GM12878 (cell line): ENCODE measurements at regions not wholly inside any gene's neighbourhood (a gene's known extent, or its start where the extent isn't known, plus 50 kb on each side); places are given as distances from the start of the nearest gene placed in this dataset.

Source experiments
- ATAC-seq: fragments of 200-7000 bp; cut with Tn5 transposase; 3 replicates; pipeline ENCODE4 v1.9.1; 2020; ENCODE audit warnings: mild to moderate bottlenecking, moderate library complexity
- BruUV-seq: library from RNA; stranded (reverse); fragments of 400-500 nt; replicated peaks from 2 replicates; lab custom pipeline; 2021; lab: Mats Ljungman, UMichigan
- CTCF ChIA-PET: fragments of 300-600 bp; sonication (Branson Sonifier 250); formaldehyde crosslinking; extraction: SDS; loops from one replicate; lab custom pipeline; 2021; ENCODE audit warnings: inconsistent platforms; lab: Yijun Ruan, JAX
- POLR2A ChIA-PET: fragments of 350-600 bp; formaldehyde crosslinking; extraction: SDS; loops from one replicate; lab custom pipeline; 2021; ENCODE audit warnings: inconsistent platforms; lab: Charles Lee
- RAD21 ChIA-PET: fragments of 300-600 bp; sonication (Branson Sonifier 250); formaldehyde crosslinking; loops from one replicate; lab custom pipeline; 2023; ENCODE audit warnings: antibody characterized with exemption; ENCODE audit not compliant: unreplicated experiment; lab: Charles Lee
- SMC1A ChIA-PET: fragments of 300-600 bp; sonication (Branson Sonifier 250); formaldehyde crosslinking; loops from one replicate; lab custom pipeline; 2023; ENCODE audit not compliant: unreplicated experiment, uncharacterized antibody; lab: Charles Lee
- DNase-seq: peaks from one replicate; pipeline ENCODE4 v3.0.0-alpha.2; 2011; ENCODE audit warnings: low read depth, low spot score
- FAIRE-seq: peaks from 3 replicates; lab custom pipeline; 2011; peaks lifted over from hg19 to GRCh38; lab: Jason Lieb, UNC
- H2AFZ ChIP-seq: 2 replicates; pipeline ENCODE4 v1.6.0; 2011; ENCODE audit warnings: low read depth, low read length, control low read depth; ENCODE audit not compliant: control insufficient read depth
- H3K27ac ChIP-seq: 2 replicates; pipeline ENCODE4 v1.5.1; 2011; ENCODE audit warnings: control low read depth; ENCODE audit not compliant: control insufficient read depth, insufficient read depth
- H3K27me3 ChIP-seq, 2 experiments: replicated peaks in 1 of 2; 2 replicates each; pipeline versions ENCODE4 v1.6.0 to v1.6.1; 2011; ENCODE audit warnings: low read length in 1 of 2; ENCODE audit not compliant: control insufficient read depth in 2 of 2, insufficient read depth in 2 of 2
- H3K36me3 ChIP-seq, 2 experiments: 2 replicates each; pipeline ENCODE4 v1.5.1; 2011; ENCODE audit warnings: low read length in 1 of 2; ENCODE audit not compliant: control insufficient read depth in 2 of 2, insufficient read depth in 2 of 2
- H3K4me1 ChIP-seq: 2 replicates; pipeline ENCODE4 v1.6.1; 2011; ENCODE audit warnings: mild to moderate bottlenecking, low read length, moderate library complexity, mixed read lengths; ENCODE audit not compliant: control insufficient read depth, insufficient read depth
- H3K4me2 ChIP-seq: 2 replicates; pipeline ENCODE4 v1.6.0; 2011; ENCODE audit warnings: control low read depth; ENCODE audit not compliant: control insufficient read depth, insufficient read depth
- H3K4me3 ChIP-seq: fragments of 200-600 bp; sonication (generic); 2 replicates; pipeline ENCODE4 v1.5.1; 2016
- H3K79me2 ChIP-seq: 2 replicates; pipeline ENCODE4 v1.6.0; 2011; ENCODE audit warnings: low read length; ENCODE audit not compliant: control insufficient read depth, insufficient read depth
- H3K9ac ChIP-seq: 2 replicates; pipeline ENCODE4 v1.8.0; 2011; ENCODE audit warnings: low read length, control low read depth, mixed read lengths; ENCODE audit not compliant: control insufficient read depth, insufficient read depth
- H3K9me3 ChIP-seq: replicated peaks from 3 replicates; pipeline ENCODE4 v1.5.1; 2011; ENCODE audit warnings: mild to moderate bottlenecking, low read length; ENCODE audit not compliant: control insufficient read depth, insufficient read depth
- H4K20me1 ChIP-seq: 2 replicates; pipeline ENCODE4 v1.6.0; 2011; ENCODE audit not compliant: control insufficient read depth, insufficient read depth
- BACH1 ChIP-seq: fragments of 450-650 bp; IDR thresholded peaks from 2 replicates; pipeline ENCODE4 v1.6.1; 2017; ENCODE audit warnings: mild to moderate bottlenecking, borderline replicate concordance
- HDGF ChIP-seq: fragments of 450-650 bp; IDR thresholded peaks from 2 replicates; pipeline ENCODE4 v1.6.1; 2016; ENCODE audit warnings: antibody characterized with exemption
- KDM1A ChIP-seq: fragments of 200-600 bp; sonication (generic); IDR thresholded peaks from 2 replicates; pipeline ENCODE4 v1.6.1; 2016; ENCODE audit warnings: borderline replicate concordance
- PAX8 ChIP-seq: fragments of 450-650 bp; IDR thresholded peaks from 2 replicates; pipeline ENCODE4 v1.6.1; 2017; ENCODE audit warnings: mild to moderate bottlenecking, moderate library complexity
- RAD51 ChIP-seq: fragments of 450-650 bp; IDR thresholded peaks from 2 replicates; pipeline ENCODE4 v1.6.1; 2016; ENCODE audit warnings: moderate library complexity, mild to moderate bottlenecking, inconsistent platforms
- SRF ChIP-seq, 2 experiments: IDR thresholded peaks; 2 replicates each; pipeline ENCODE4 v1.6.1; 2011; ENCODE audit warnings: low read depth in 2 of 2, low read length in 2 of 2, mild to moderate bottlenecking in 1 of 2, moderate library complexity in 1 of 2
- STAT3 ChIP-seq: IDR thresholded peaks from 2 replicates; pipeline ENCODE4 v1.6.1; 2011; ENCODE audit warnings: low read depth, low read length, improper control_type of control experiment
- TBL1XR1 ChIP-seq: IDR thresholded peaks from 2 replicates; pipeline ENCODE4 v1.6.1; 2012; ENCODE audit warnings: low read depth, low read length, improper control_type of control experiment
- ZNF274 ChIP-seq: IDR thresholded peaks from one replicate; pipeline ENCODE4 v1.8.0; 2011; ENCODE audit not compliant: insufficient read length, insufficient read depth
- WGBS: methylation state at CpG from one replicate; pipeline ENCODE4 v1.1.6; 2016; ENCODE audit warnings: low lambda C conversion rate; ENCODE audit not compliant: insufficient replicate concordance, insufficient coverage; ENCODE audit errors: missing lambda C conversion rate; 5-methylcytosine and 5-hydroxymethylcytosine counted together
- in situ Hi-C: fragments of 300-500 bp; cut with MboI; formaldehyde crosslinking; loops from 9 replicates; pipeline ENCODE4 v1.14.3; 2018; ENCODE audit warnings: mixed read lengths
- intact Hi-C: fragments of 100-400 bp; cut with micrococcal nuclease; formaldehyde crosslinking; loops from one replicate; pipeline ENCODE4 v1.14.2; 2022; ENCODE audit not compliant: unreplicated experiment

- no peak for TF ChIP-seq TBL1XR1
- no peak for TF ChIP-seq STAT3
- TF ChIP-seq RAD51, result no peak
- no peak for TF ChIP-seq BACH1
- no peak for TF ChIP-seq SRF (IDR thresholded peaks at IDR 0.05; ENCODE audit: low read depth in 2 of 2, low read length in 2 of 2)
- no peak for TF ChIP-seq ZNF274
These were observed 268.6 kb downstream of the PSAT1 start (continued) for GRCh38 chr9:78565481-78565880.

- Histone ChIP-seq H3K4me2 (no peak overlapping the region), H3K9me3 (no peaks in the 10 kb centered on the region), H3K79me2 (no peaks in the 10 kb centered on the region), H3K9ac (no peak overlapping the region), H4K20me1 (no peaks in the 10 kb centered on the region), H3K27me3 (no peaks in the 10 kb centered on the region; a peak in 1 of 4 replicates), H2AFZ (no peak overlapping the region), H3K36me3 (no peaks in the 10 kb centered on the region), H3K4me3 (no peak overlapping the region), H3K27ac (no peak overlapping the region), H3K4me1 (no peaks in the 10 kb centered on the region)
- ChIA-PET POLR2A (no interaction called here), SMC1A (no interaction called here), RAD21 (no interaction called here), CTCF (no interaction called here)
- in situ Hi-C loops (no loop called here), intact Hi-C loops (no loop called here)
- BruUV-seq, result no TSS peak
- WGBS, result 51% methylated on average over 2 of the region's 2 CpGs
- TF ChIP-seq PAX8 (no peak), BACH1 (no peak)
- DNase-seq (no peak), ATAC-seq (no peak), FAIRE-seq (no peak)
These were observed 269.6 kb downstream of the PSAT1 start for GRCh38 chr9:78566521-78566920.

GRCh38 chr9:78566948-78567675, 270.2 kb downstream of the PSAT1 start:
- Histone ChIP-seq H2AFZ (no peak overlapping the region), H3K4me1 (no peaks in the 10 kb centered on the region), H3K4me2 (no peak overlapping the region), H3K36me3 (no peaks in the 10 kb centered on the region), H3K9ac (no peak overlapping the region), H3K79me2 (no peaks in the 10 kb centered on the region), H4K20me1 (no peaks in the 10 kb centered on the region), H3K27me3 (no peaks in the 10 kb centered on the region; a peak in 1 of 4 replicates), H3K9me3 (no peaks in the 10 kb centered on the region), H3K4me3 (no peak overlapping the region), H3K27ac (no peak overlapping the region)
- WGBS, result 5% methylated on average over 5 of the region's 5 CpGs
- POLR2A ChIA-PET, result no interaction called here
- RAD21 ChIA-PET, result no interaction called here
- CTCF ChIA-PET, result no interaction called here
- in situ Hi-C loops (no loop called here), intact Hi-C loops (no loop called here)
- DNase-seq (no peak), ATAC-seq (no peak), FAIRE-seq (no peak)
- BruUV-seq, result no TSS peak
- TF ChIP-seq KDM1A, result no peak
- TF ChIP-seq HDGF, result no peak
- SMC1A ChIA-PET, result no interaction called here
